IMR-90 (cell line): ENCODE measurements at regions not wholly inside any gene's neighbourhood (a gene's known extent, or its start where the extent isn't known, plus 50 kb on each side); places are given as distances from the start of the nearest gene placed in this dataset.

Source experiments
- ATAC-seq: fragments of 200-7000 bp; cut with Tn5 transposase; 2 replicates; pipeline ENCODE4 v1.9.1; 2020; ENCODE audit warnings: low read depth, mild to moderate bottlenecking, moderate library complexity
- BruUV-seq: library from RNA; stranded (reverse); fragments of 400-500 nt; replicated peaks from 2 replicates; lab custom pipeline; 2021; lab: Mats Ljungman, UMichigan
- CTCF ChIA-PET: fragments of 300-600 bp; formaldehyde crosslinking; extraction: SDS; loops from one replicate; lab custom pipeline; 2021; ENCODE audit warnings: antibody characterized with exemption; lab: Yijun Ruan, JAX
- POLR2A ChIA-PET: fragments of 300-600 bp; sonication (Branson Sonifier 250); formaldehyde crosslinking; loops from one replicate; lab custom pipeline; 2022; ENCODE audit warnings: antibody characterized with exemption; ENCODE audit not compliant: unreplicated experiment; lab: Charles Lee
- DNase-seq: peaks from one replicate; pipeline ENCODE4 v3.0.0; 2013
- H2AFZ ChIP-seq: replicated peaks from 2 replicates; pipeline ENCODE3; 2013; ENCODE audit warnings: low read length, mild to moderate bottlenecking; ENCODE audit not compliant: poor library complexity
- H2AK5ac ChIP-seq: 2 replicates; pipeline ENCODE4 v1.6.1; 2013; ENCODE audit warnings: low read depth, low read length, inconsistent platforms
- H2AK9ac ChIP-seq: replicated peaks from 2 replicates; pipeline ENCODE3; 2013; ENCODE audit warnings: mild to moderate bottlenecking, low read depth, low read length, moderate library complexity; ENCODE audit not compliant: poor library complexity
- H2BK120ac ChIP-seq: 2 replicates; pipeline ENCODE4 v1.6.1; 2013; ENCODE audit warnings: low read depth, low read length, inconsistent platforms
- H2BK15ac ChIP-seq: 3 replicates; pipeline ENCODE4 v1.6.1; 2013; ENCODE audit warnings: low read depth, low read length, inconsistent platforms
- H2BK20ac ChIP-seq: 2 replicates; pipeline ENCODE4 v1.6.1; 2013; ENCODE audit warnings: low read depth, mild to moderate bottlenecking, inconsistent platforms, low read length, moderate library complexity
- H2BK5ac ChIP-seq: 2 replicates; pipeline ENCODE4 v1.6.1; 2013; ENCODE audit warnings: mild to moderate bottlenecking, low read depth, low read length, inconsistent platforms; ENCODE audit not compliant: poor library complexity, severe bottlenecking
- H3K14ac ChIP-seq: replicated peaks from 2 replicates; pipeline ENCODE4 v1.6.1; 2013; ENCODE audit warnings: low read depth, low read length, inconsistent platforms
- H3K18ac ChIP-seq: 2 replicates; pipeline ENCODE4 v1.6.1; 2013; ENCODE audit warnings: low read depth, low read length, control low read depth
- H3K23ac ChIP-seq: 2 replicates; pipeline ENCODE4 v1.6.1; 2013; ENCODE audit warnings: low read depth, low read length, inconsistent platforms
- H3K27ac ChIP-seq: 2 replicates; pipeline ENCODE4 v1.5.1; 2013; ENCODE audit warnings: mild to moderate bottlenecking, control low read depth, low read length; ENCODE audit not compliant: insufficient read depth
- H3K27me3 ChIP-seq: 2 replicates; pipeline ENCODE4 v1.6.1; 2013; ENCODE audit warnings: low read length; ENCODE audit not compliant: control insufficient read depth, insufficient read depth
- H3K36me3 ChIP-seq: 2 replicates; pipeline ENCODE4 v1.6.1; 2013; ENCODE audit warnings: low read length, mixed read lengths; ENCODE audit not compliant: control insufficient read depth, insufficient read depth
- H3K4ac ChIP-seq: 2 replicates; pipeline ENCODE4 v1.6.1; 2013; ENCODE audit warnings: low read depth, low read length, inconsistent platforms
- H3K4me1 ChIP-seq: 2 replicates; pipeline ENCODE4 v1.6.1; 2013; ENCODE audit warnings: low read length, mixed read lengths; ENCODE audit not compliant: control insufficient read depth, insufficient read depth
- H3K4me2 ChIP-seq: 2 replicates; pipeline ENCODE4 v1.6.1; 2013; ENCODE audit warnings: low read depth, mild to moderate bottlenecking, control low read depth, low read length, moderate library complexity
- H3K4me3 ChIP-seq: 2 replicates; pipeline ENCODE4 v1.5.1; 2013; ENCODE audit warnings: low read depth, mild to moderate bottlenecking, control low read depth, low read length, moderate library complexity; ENCODE audit not compliant: insufficient read depth
- H3K56ac ChIP-seq: 2 replicates; pipeline ENCODE4 v1.6.1; 2013; ENCODE audit warnings: low read length, inconsistent platforms; ENCODE audit not compliant: insufficient read depth; ENCODE audit errors: extremely low read depth
- H3K79me1 ChIP-seq, 2 experiments: 2 replicates each; pipeline ENCODE4 v1.6.1; 2013; ENCODE audit warnings: low read length in 2 of 2, inconsistent platforms in 1 of 2, low read depth in 1 of 2
- H3K9ac ChIP-seq: 2 replicates; pipeline ENCODE4 v1.6.1; 2013; ENCODE audit warnings: low read depth, low read length, control low read depth
- H3K9me1 ChIP-seq: 2 replicates; pipeline ENCODE4 v1.6.1; 2013; ENCODE audit warnings: low read length, inconsistent platforms; ENCODE audit not compliant: insufficient read depth
- H3K9me3 ChIP-seq: 2 replicates; pipeline ENCODE4 v1.6.1; 2013; ENCODE audit warnings: low read length; ENCODE audit not compliant: control insufficient read depth, insufficient read depth
- H4K20me1 ChIP-seq: 2 replicates; pipeline ENCODE4 v1.6.1; 2013; ENCODE audit warnings: low read length, inconsistent platforms; ENCODE audit not compliant: insufficient read depth
- H4K5ac ChIP-seq: 2 replicates; pipeline ENCODE4 v1.6.1; 2013; ENCODE audit warnings: mild to moderate bottlenecking, low read depth, low read length, control low read depth
- H4K8ac ChIP-seq, 2 experiments: 2 replicates each; pipeline ENCODE4 v1.6.1; 2013; ENCODE audit warnings: low read depth in 2 of 2, low read length in 2 of 2, control low read depth in 1 of 2, inconsistent platforms in 1 of 2
- H4K91ac ChIP-seq: 2 replicates; pipeline ENCODE4 v1.6.1; 2013; ENCODE audit warnings: low read depth, low read length, inconsistent platforms; ENCODE audit not compliant: insufficient read depth
- BHLHE40 ChIP-seq: fragments of 150-350 bp; IDR thresholded peaks from 2 replicates; pipeline ENCODE4 v1.6.1; 2016; ENCODE audit warnings: mild to moderate bottlenecking, low read depth, low read length
- CEBPB ChIP-seq: IDR thresholded peaks from 2 replicates; pipeline ENCODE4 v1.6.1; 2012; ENCODE audit warnings: low read depth, low read length, improper control_type of control experiment
- CHD1 ChIP-seq: IDR thresholded peaks from 2 replicates; pipeline ENCODE4 v1.6.1; 2012; ENCODE audit warnings: low read depth, low read length, improper control_type of control experiment
- CTCF ChIP-seq: conservative IDR thresholded peaks from 2 replicates; pipeline ENCODE4 v1.5.1; 2012; ENCODE audit warnings: mild to moderate bottlenecking, low read depth, low read length, improper control_type of control experiment
- ELK1 ChIP-seq: fragments of 150-350 bp; IDR thresholded peaks from 2 replicates; pipeline ENCODE4 v1.6.1; 2016; ENCODE audit warnings: low read depth, mild to moderate bottlenecking, low read length, moderate library complexity, borderline replicate concordance
- FOS ChIP-seq: fragments of 150-350 bp; IDR thresholded peaks from 2 replicates; pipeline ENCODE4 v1.6.1; 2016; ENCODE audit warnings: low read depth, low read length
- MAFK ChIP-seq: IDR thresholded peaks from 2 replicates; pipeline ENCODE4 v1.6.1; 2012; ENCODE audit warnings: low read depth, low read length, improper control_type of control experiment
- MAZ ChIP-seq: IDR thresholded peaks from 2 replicates; pipeline ENCODE4 v1.6.1; 2012; ENCODE audit warnings: low read depth, mild to moderate bottlenecking, low read length, improper control_type of control experiment, moderate library complexity, borderline replicate concordance
- MXI1 ChIP-seq: IDR thresholded peaks from 2 replicates; pipeline ENCODE4 v1.6.1; 2012; ENCODE audit warnings: low read depth, mild to moderate bottlenecking, low read length, moderate library complexity, borderline replicate concordance
- NFE2L2 ChIP-seq: fragments of 150-350 bp; IDR thresholded peaks from 2 replicates; pipeline ENCODE4 v1.6.1; 2016; ENCODE audit warnings: low read depth, mild to moderate bottlenecking, low read length
- POLR2A ChIP-seq: IDR thresholded peaks from 2 replicates; pipeline ENCODE4 v1.6.1; 2012; ENCODE audit warnings: mild to moderate bottlenecking, low read depth, low read length
- RAD21 ChIP-seq: IDR thresholded peaks from 2 replicates; pipeline ENCODE4 v1.6.1; 2012; ENCODE audit warnings: low read length, improper control_type of control experiment
- RCOR1 ChIP-seq: IDR thresholded peaks from 2 replicates; pipeline ENCODE4 v1.6.1; 2012; ENCODE audit warnings: mild to moderate bottlenecking, low read length, improper control_type of control experiment; ENCODE audit not compliant: insufficient replicate concordance
- RFX5 ChIP-seq: IDR thresholded peaks from 2 replicates; pipeline ENCODE4 v1.8.0; 2012; ENCODE audit warnings: low read depth, mild to moderate bottlenecking, low read length, moderate library complexity
- SMC3 ChIP-seq: fragments of 150-350 bp; IDR thresholded peaks from 2 replicates; pipeline ENCODE4 v1.6.1; 2016; ENCODE audit warnings: low read depth, mild to moderate bottlenecking, antibody characterized with exemption, low read length, moderate library complexity
- USF2 ChIP-seq: fragments of 150-350 bp; IDR thresholded peaks from 2 replicates; pipeline ENCODE4 v1.6.1; 2017; ENCODE audit warnings: mild to moderate bottlenecking, antibody characterized with exemption, low read length, low read depth
- WGBS, 2 experiments: methylation state at CpG; one replicate each; pipeline versions ENCODE4 v1.1.5 to v1.1.7; 2013; ENCODE audit warnings: missing lambda C conversion rate in 2 of 2; ENCODE audit not compliant: insufficient read length in 1 of 2; ENCODE audit errors: extremely low coverage in 2 of 2; 5-methylcytosine and 5-hydroxymethylcytosine counted together
- dilution Hi-C: fragments of 300-500 bp; cut with HindIII; formaldehyde crosslinking; loops from one replicate; pipeline ENCODE4 v1.14.3; 2018; ENCODE audit warnings: low sequenced_read_pairs; ENCODE audit not compliant: unreplicated experiment
- in situ Hi-C: fragments of 300-500 bp; cut with MboI; formaldehyde crosslinking; loops from 3 replicates; pipeline ENCODE4 v1.14.3; 2019; ENCODE audit warnings: low sequenced_read_pairs, inconsistent platforms, mixed read lengths
- intact Hi-C: fragments of 100-400 bp; cut with micrococcal nuclease; formaldehyde crosslinking; loops from 2 replicates; pipeline ENCODE4 v1.10.0; 2022

- no peak overlapping the region for H3K23ac ChIP-seq
- POLR2A ChIA-PET, result no interaction called here
- no peak overlapping the region for H3K27ac ChIP-seq
- no peak overlapping the region for H3K4ac ChIP-seq
- in situ Hi-C loops (no loop called here), intact Hi-C loops (no loop called here), dilution Hi-C loops (no loop called here)
- no peak overlapping the region for H4K5ac ChIP-seq
- peaks cover 6% of the 10 kb centered on the region for H3K9me3 ChIP-seq
- H2AK5ac ChIP-seq, result no peak overlapping the region
- WGBS, 2 experiments, result no CpG with 5 or more reads among the region's 2 CpGs
- no peak overlapping the region for H4K8ac ChIP-seq
- H3K56ac ChIP-seq, result no peak overlapping the region
- no peak for TF ChIP-seq FOS
- no peak for TF ChIP-seq POLR2A
- no peak for TF ChIP-seq CHD1
- no peak for TF ChIP-seq USF2
- TF ChIP-seq BHLHE40, result no peak
- TF ChIP-seq CTCF, result no peak
- no peak for TF ChIP-seq CEBPB
- no peak for TF ChIP-seq NFE2L2
- TF ChIP-seq RCOR1, result no peak
- TF ChIP-seq MAFK, result no peak
- TF ChIP-seq ELK1, result no peak
- no peak for TF ChIP-seq RFX5
- no peak for TF ChIP-seq MAZ
- TF ChIP-seq RAD21, result no peak
- TF ChIP-seq MXI1, result no peak
- TF ChIP-seq SMC3, result no peak
- H3K4me1 ChIP-seq, result no peaks in the 10 kb centered on the region
- DNase-seq, result no peak
- no peak overlapping the region for H2AFZ ChIP-seq
- no peak overlapping the region for H3K4me2 ChIP-seq
- H4K91ac ChIP-seq, result no peak overlapping the region
- no peak overlapping the region for H2BK120ac ChIP-seq
- no peak overlapping the region for H2BK20ac ChIP-seq
- BruUV-seq, result no TSS peak
- no peak overlapping the region for H2BK15ac ChIP-seq
- H3K18ac ChIP-seq, result no peak overlapping the region
- no peak overlapping the region for H2AK9ac ChIP-seq
- no peaks in the 10 kb centered on the region for H3K79me1 ChIP-seq
- H2BK5ac ChIP-seq, result no peak overlapping the region
- H3K36me3 ChIP-seq, result no peaks in the 10 kb centered on the region
- no peak for ATAC-seq
- CTCF ChIA-PET, result no interaction called here
- no peaks in the 10 kb centered on the region for H3K27me3 ChIP-seq
- H4K20me1 ChIP-seq, result no peaks in the 10 kb centered on the region
- H3K14ac ChIP-seq, result no peak overlapping the region
- H3K9ac ChIP-seq, result no peak overlapping the region
- no peak overlapping the region for H3K4me3 ChIP-seq
- H3K9me1 ChIP-seq, result no peaks in the 10 kb centered on the region
These were observed 238.4 kb downstream of the NDUFA10 start for GRCh38 chr2:239786791-239787190.
